Epithelial cell of proximal tubule (primary cell): ENCODE measurements at regions not wholly inside any gene's neighbourhood (a gene's known extent, or its start where the extent isn't known, plus 50 kb on each side); places are given as distances from the start of the nearest gene placed in this dataset.
"Not testable (repeated sequence)": the region's sequence is repeated elsewhere in the genome, so short reads cannot be mapped to it uniquely, and the experiment has no call there.

Experiments used
- DNase-seq: peaks from one replicate; pipeline ENCODE4 v3.0.0-alpha.2; 2011; ENCODE audit warnings: low read depth
- H3K4me3 ChIP-seq: 2 replicates; pipeline ENCODE4 v1.5.1; 2011; ENCODE audit warnings: low read depth, mild to moderate bottlenecking, low read length
- TF ChIP-seq, protein P1 (sequence below): conservative IDR thresholded peaks from 2 replicates; pipeline ENCODE4 v1.5.1; 2012; ENCODE audit warnings: low read depth, mild to moderate bottlenecking, low read length

- DNase-seq, result no peak
- H3K4me3 ChIP-seq, result no peak overlapping the region
- TF ChIP-seq, protein P1, sequence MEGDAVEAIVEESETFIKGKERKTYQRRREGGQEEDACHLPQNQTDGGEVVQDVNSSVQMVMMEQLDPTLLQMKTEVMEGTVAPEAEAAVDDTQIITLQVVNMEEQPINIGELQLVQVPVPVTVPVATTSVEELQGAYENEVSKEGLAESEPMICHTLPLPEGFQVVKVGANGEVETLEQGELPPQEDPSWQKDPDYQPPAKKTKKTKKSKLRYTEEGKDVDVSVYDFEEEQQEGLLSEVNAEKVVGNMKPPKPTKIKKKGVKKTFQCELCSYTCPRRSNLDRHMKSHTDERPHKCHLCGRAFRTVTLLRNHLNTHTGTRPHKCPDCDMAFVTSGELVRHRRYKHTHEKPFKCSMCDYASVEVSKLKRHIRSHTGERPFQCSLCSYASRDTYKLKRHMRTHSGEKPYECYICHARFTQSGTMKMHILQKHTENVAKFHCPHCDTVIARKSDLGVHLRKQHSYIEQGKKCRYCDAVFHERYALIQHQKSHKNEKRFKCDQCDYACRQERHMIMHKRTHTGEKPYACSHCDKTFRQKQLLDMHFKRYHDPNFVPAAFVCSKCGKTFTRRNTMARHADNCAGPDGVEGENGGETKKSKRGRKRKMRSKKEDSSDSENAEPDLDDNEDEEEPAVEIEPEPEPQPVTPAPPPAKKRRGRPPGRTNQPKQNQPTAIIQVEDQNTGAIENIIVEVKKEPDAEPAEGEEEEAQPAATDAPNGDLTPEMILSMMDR, result no peak
Observed at GRCh38 chr10:32180390-32181280, 124.4 kb upstream of the KIF5B start.

DNA sequence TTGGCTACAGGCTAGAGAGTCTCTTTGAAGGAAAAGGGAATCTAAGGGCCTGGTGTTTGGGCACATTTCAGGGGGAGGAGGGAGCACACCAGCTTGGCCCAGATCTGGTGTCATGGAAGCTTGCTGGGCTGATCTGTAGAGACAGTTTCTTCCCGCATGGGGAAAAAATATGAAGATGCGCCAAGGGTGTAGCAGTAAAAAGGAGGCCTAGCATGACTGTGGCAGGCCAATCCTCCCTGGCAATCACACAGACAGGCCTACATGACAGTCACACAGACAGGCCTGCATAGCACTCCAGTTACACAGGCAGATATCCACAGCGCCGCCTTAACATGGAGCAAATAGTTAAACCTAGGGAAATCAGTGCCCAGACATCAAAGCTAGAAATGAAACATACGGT is 123.6 kb upstream of the KIF5B start:
- TF ChIP-seq, protein P1, result no peak
- H3K4me3 ChIP-seq, result no peak overlapping the region
- DNase-seq, result no peak

GRCh38 chr10:32177594-32177993 is 121.4 kb upstream of the KIF5B start:
- not testable (repeated sequence) for DNase-seq, H3K4me3 ChIP-seq

GRCh38 chr10:32175629-32176028 is 119.4 kb upstream of the KIF5B start:
- DNase-seq, result no peak
- TF ChIP-seq, protein P1, result no peak
- no peak overlapping the region for H3K4me3 ChIP-seq

DNA sequence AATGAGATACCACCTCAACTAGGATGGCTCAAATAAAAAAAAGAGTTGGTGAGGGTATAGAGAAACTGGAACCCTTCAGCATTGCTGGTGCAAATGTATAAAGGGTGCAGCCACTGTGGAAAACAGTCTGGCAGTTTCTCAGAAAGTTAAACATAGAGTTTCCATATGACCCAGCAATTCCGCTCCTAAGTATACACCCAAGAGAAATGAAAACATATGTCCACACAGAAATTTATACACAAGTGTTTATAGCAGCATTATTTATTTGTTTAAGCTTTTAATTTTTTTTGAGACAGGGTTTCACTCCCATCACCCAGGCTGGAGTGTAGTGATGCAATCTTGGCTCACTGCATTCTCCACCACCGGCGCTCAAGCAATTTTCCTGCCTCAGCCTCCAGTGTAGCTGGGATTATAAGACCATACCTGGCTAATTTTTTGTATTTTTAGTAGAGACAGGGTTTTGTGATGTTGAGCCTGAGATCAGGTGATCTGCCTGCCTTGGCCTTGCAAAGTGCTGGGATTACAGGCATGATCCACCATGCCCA is 118.2 kb upstream of the KIF5B start:
- H3K4me3 ChIP-seq, result no peak overlapping the region
- DNase-seq, result no peak
- TF ChIP-seq, protein P1, result no peak

- TF ChIP-seq, protein P1, result no peak
- H3K4me3 ChIP-seq, result no peak overlapping the region
- DNase-seq, result no peak
Observed at GRCh38 chr10:32171204-32171603, 115.0 kb upstream of the KIF5B start.

- no peak for DNase-seq
- H3K4me3 ChIP-seq, result no peak overlapping the region
- TF ChIP-seq, protein P1, result no peak
Observed at GRCh38 chr10:32169556-32169955, 113.3 kb upstream of the KIF5B start.
